Stimulated activated CD4-positive, alpha-beta T cell treated with anti-CD3 and anti-CD28 coated beads, TNF-alpha, amount 100 ng/mL, for 48 hours (primary cell): ENCODE measurements at regions not wholly inside any gene's neighbourhood (a gene's known extent, or its start where the extent isn't known, plus 50 kb on each side); places are given as distances from the start of the nearest gene placed in this dataset.
"Not testable (repeated sequence)": the region's sequence is repeated elsewhere in the genome, so short reads cannot be mapped to it uniquely, and the experiment has no call there.

ENCODE experiments used
- DNase-seq, 3 donors: peaks; one replicate each; pipeline ENCODE4 v3.0.0-alpha.2; 2020; ENCODE audit warnings: low read depth in 3 of 3

DNA sequence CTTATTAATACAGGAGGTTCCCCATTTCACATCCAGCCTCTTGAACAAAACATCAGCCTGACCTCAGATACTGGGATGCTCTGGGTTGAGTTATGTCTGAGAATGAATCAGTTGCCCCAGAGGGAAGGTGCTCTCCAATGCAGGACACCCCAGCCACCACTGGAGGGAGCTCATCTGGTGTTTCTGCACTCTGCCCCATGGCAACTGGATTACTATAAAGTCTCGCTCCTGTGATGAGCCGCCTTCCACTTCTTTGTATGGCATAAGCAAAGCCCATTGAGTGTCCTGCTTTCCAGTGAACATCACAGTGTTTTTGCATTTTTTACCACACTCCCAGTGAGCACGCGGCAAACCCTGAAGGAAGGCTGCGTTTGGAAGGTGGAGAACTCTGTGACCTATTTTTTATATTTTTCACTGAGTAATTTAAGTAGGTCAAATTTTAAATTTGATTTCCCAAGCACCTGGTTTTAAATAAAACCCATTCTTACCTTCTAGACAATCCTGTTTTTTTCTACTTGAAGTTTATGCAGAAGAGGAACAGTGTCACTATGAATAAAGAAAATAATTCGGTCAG lies 176.9 kb upstream of the WWC1 start:
- peak; percentile 5 to 58 (median 14) for DNase-seq

DNA sequence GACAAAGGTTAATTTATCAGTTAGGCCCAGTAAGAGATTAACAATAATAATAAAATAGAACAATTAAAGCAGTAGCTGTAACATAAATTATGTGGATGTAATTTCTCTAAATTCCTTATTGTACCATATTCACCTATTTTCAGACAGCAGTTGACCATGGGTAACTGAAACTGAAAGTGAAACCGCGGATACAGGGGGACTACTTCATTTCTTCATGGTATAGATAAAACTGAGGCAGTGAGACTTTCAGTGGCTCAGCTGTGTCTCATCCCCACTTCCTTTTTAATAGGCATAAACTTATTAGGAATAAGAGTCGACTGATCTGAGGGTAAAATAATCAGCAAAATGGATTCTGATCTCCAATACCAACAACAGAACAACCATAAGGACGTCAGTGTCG lies 174.0 kb upstream of the WWC1 start:
- DNase-seq, result no peak

DNA sequence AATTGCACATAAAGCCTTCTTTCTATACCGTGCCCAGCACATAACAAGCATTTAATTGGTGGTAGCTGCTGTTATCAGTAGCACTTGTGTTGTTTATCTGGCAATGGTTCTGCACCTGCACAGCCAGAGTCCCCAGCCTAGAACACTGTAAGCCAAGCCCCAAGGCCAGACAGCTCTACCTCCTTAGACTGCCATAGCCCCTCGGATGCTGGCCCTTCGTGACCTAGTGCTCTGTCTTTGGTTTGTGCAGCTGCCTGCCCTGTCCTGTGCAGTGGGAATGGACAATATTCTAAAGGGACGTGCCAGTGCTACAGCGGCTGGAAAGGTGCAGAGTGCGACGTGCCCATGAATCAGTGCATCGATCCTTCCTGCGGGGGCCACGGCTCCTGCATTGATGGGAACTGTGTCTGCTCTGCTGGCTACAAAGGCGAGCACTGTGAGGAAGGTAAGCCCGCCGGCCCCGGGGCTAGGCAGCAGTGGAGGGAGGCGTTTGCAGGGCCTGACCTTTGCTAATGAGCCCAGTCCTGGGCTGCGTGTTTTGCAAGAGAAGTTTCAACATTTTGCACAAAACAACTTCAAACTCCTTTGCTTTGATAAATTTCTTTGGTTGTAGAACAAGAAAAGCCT lies 173.3 kb upstream of the WWC1 start:
- DNase-seq, result no peak

DNA sequence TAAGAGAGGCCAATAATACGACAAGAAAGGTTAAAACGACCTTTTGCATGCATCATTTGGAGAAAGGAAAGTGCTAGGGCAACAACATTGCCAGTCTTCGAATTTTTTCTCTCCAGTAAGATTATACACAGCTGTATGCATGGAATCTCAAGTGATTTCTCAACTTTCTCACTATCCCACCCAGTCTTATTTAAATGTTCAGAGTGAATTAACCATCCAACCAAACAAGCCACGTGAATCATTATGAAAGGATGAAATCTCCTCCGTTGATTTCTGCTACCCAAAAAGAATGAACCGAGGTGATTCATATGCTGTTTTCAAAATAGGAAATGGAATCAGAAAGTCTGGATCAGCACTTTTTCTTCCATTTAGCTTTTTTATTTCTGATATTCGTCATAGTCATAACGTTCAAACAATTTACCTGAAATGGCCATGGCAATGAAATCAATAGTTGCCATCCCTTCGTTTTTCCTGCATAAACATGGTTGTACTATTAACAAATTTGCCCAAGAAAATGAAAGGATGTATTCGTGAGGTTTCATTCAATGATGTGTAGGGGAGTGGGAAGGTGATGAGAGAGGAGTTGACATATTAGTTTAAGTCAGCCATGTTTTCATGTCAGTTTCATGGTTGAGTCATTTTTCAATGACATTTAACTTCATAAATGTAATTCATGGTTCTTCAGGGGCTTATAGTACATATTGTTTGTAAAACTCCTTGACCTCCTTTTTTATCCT lies 170.9 kb upstream of the WWC1 start:
- DNase-seq, result no peak

DNA sequence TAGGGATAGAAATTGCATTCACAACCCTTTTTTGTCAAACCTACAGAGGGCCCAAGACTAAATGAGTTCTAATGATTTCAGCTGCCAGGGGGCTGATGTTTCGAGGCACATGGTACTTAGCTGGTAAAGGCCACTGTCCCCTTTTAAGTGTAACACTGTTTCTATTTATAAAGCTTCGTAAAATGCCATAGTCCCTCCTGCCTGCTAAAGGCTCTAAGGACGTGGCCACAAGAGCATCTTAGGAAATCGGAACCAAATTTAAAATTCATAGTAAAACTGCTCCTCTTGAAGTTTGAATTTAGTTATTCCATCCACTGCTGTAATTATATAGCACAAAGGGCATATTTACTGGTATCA lies 170.3 kb upstream of the WWC1 start:
- no peak for DNase-seq

DNA sequence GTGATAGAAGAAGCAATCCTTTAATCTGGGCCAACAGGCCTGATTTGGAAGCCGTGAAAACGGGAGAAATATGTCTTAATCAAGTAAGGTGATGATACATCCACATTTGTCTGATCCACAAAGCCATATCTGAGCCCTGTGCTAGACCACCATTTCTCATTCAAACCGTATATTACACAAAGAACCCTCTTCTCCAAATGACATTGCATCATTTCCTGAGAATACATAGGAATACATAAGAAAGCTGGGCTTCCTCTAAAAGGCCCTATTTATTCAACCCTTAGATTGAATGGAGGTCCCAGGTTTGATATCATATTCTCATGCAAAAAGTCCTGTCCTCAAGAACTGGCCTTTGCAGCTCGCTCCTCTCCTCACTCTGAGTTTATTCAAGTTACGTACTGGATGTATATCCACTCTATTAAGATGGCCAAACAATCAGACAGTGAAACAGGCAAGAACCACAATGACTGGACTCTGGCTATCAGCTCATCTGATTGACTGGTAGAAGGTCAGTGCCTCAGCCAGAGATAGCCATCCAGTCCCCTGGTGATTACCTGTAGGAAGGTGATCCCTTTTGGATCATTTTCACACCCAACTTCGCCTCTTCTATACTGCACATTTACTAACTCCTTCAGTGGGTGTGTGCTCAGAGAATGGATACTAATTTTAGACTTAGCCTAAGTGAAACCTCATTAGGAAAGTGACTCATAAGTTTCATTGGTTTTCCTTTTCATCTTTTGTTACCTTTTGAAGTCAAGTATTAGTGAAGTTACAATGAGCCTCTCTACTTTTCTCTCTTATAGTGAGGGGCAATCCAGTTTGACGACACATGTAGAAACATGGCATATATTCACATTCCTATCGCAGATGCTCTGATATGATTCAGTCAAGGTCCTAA lies 167.6 kb upstream of the WWC1 start:
- DNase-seq, result no peak

DNA sequence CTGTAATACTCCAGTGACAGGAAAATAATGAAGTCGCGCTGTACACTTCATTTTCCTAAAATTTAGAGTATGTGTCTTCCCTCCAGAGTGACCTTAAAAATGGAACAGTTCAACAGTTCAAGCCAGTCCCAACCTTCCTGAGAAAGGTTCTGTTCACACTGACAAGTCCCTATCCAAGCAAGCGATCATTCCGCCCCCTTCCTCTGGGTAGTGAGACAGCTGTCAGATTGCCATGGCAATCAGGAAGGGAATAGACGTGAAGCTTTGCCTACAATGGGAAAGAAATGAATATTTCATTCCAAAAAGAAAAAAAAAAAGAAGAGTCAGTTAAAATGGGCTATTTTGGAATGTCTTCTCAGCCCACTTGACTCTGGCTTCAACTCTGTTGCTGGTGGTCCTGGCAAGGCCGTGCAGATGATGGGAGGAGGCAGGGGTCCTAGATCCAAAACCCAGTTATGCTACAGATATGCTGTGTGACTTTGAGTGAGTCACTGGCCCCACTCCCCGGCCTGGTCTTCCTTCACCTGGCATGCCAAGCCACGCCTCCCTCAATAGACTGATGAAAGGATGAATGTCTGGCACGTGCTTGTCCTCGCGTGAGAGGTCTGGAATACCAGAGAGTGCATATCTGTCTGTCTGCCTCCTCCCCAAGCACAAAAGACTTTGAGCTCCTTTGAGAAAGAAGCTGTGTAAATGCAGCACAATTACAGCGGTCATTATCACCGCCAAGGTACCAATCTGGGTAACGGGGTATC lies 165.8 kb upstream of the WWC1 start:
- DNase-seq, result no peak

DNA sequence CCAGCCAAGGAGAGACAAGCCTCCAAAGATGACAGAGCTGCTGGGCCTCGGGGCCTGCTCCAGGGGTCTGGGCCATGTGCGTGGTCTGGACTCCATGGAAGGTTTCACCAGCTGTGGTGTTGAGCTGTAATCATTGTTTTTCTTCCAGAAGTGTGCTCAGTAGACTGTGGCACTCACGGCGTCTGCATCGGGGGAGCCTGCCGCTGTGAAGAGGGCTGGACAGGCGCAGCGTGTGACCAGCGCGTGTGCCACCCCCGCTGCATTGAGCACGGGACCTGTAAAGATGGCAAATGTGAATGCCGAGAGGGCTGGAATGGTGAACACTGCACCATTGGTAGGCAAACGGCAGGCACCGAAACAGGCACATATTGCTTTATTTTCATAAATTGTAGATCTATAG lies 164.8 kb upstream of the WWC1 start:
- no peak for DNase-seq

DNA sequence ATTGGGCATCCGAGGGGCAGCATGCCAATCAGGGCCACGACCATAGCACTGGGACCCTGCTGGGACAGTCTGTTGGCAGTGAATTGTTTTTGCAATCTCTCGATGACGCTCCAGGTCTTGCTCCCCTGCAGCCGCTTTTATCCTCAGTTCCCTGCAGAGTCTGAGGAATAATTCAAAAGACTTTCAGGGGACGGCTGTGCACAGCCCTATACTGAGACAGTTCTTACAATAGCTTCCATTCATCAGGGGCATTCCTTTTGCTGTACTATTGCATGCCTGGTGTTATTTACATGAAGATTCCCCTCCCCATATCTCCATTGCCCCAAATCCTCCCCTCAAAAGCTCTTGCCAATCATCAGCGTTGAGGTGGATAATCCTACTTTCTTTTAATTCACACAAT lies 163.3 kb upstream of the WWC1 start:
- DNase-seq, result no peak

DNA sequence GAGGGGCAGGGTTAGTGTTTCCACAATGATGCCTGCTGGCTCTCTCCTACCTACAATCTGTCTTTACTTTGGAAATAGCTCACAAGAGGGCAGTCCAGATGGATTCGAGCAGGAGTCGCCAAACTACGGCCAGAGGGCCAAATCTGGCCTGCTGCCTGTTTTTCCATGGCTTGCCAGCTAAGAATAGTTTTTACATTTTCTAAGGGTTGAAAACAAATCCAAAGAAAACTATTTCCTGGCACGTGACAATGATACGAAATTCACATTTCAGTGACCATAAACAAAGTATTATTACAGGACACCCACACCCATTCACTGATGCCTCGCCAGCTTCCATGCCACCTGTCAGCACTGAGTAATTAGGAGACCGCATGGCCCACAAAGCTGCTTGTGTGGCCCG lies 162.9 kb upstream of the WWC1 start:
- DNase-seq, result no peak

DNA sequence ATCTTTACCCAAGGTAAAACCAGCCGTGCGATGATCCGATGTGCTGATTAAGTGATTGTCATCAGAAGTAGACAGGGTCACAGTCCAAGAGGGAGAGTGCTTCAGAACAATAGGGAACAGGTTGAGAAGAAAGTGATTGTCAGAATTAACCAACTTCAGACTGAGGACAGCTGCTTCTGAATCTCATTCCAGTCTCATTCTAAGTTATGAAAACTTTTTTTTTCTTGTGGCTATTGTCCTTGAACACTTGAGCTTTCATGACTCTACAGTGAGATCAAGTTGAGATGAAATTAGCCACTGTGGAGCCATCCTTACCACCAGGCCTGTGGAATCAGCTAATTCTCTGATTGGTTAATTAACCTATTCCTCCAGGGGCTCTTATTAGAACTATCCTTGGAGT lies 159.9 kb upstream of the WWC1 start:
- no peak for DNase-seq

DNA sequence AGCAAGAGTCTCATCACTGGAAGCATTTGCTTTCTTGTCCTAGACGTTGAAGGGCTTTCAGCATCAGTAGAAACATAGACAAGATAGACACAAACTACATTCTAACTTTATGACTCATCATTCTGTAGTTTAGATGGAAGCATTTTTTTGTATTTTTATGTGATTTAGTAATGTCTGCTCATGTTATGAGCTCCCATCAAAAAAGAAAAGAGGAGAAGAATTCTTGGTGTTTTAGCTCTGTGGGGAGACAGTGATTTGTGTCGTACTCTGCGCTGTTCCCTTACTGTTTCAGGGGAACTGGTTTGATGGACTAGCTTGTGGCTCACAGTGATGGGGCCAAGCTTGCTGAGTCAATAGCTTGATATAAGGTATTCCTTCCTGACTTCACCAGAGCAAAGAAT lies 159.2 kb upstream of the WWC1 start:
- DNase-seq, result no peak

DNA sequence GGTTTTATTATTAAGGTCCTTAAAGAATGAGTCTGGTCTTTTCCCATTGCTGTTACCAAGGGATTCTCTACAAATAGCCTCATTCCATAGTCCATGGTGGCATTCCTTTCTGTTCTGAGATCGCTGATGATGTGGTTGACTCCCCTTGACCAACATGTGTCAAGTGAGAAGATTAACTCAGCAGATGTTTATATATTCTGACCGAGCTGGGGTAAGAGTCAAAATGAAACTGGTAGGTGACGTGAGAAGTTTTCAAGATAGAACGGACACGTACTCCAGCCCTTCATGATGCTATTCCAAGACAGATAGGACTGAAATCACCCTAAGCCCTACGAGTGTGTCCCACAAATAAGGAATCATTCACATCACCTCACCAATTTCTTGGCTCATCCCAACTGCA lies 155.5 kb upstream of the WWC1 start:
- no peak for DNase-seq

DNA sequence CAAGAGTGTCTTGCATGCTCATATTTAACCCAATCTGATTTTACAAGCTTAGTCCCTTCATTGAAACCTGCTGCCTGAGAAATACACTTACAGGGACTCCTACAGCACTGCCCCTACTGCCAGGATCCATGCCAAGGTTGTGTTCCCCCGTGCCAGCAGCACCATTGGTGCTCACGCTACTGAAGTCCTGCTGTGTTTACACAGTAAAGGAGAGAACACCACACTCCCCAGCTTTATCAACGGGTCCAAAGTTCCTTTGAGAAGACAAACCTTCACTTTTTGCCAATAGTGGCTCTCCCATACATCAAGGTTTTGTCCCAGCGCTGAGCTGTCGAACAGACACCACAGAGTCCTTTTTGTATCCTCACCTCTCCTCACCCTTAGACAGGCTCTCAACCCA lies 155.1 kb upstream of the WWC1 start:
- DNase-seq, result no peak

DNA sequence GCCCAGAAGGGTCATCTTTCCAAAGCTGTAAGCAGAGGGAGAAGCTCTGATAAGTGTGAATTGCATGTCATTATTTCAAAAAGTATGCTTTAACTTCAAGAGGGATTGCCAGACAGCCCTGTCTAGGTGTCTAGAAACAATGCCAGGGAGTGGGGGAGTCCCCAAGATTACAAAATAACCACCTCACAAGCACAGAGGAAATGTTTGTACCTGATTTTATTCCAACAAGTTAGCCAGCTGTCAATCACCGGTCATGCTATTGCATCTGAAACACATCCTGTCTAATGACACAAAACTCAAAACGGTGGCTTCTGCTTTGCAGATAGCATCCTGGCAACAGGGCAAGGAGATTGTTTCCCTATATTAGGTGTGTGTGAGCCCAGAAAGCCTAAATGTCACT lies 154.2 kb upstream of the WWC1 start:
- no peak for DNase-seq

DNA sequence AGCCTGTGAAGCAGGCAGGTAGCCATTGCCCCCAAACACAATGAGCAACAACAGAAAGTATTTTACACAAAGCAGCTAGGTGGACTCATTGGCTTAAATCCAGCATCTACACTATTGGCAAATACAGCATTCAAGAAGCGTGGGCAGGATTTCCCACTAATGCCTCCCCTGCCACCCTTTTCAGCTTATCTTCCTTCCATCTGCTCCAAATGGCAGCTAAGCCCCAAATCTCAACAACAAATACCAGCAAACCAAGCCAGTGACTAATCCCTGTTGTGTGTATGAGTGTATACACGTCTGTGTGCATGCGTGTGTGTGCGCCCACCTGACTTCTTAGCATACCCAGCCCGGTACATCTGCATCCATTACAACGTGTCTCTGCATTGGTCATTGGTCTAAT lies 151.2 kb upstream of the WWC1 start:
- DNase-seq, result no peak

DNA sequence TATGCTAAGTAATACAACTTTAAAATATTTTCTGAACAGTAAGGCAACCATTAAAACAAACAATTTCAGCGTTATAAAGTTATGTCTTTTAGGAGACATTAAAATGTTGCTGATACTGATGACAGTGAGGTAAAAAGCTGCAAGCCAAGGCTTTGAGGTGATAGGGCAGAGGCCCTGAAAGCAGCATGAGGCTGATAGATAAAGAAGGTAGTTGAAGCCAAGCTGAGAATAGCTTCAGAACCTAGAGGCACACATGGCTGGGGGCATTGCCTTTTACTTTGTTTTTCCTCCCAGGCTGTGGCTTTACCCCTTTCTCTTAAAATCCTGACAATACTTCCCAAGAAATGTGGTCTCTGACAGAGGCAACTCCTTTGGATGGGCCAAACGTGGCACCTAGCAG lies 149.0 kb upstream of the WWC1 start:
- DNase-seq, result no peak

DNA sequence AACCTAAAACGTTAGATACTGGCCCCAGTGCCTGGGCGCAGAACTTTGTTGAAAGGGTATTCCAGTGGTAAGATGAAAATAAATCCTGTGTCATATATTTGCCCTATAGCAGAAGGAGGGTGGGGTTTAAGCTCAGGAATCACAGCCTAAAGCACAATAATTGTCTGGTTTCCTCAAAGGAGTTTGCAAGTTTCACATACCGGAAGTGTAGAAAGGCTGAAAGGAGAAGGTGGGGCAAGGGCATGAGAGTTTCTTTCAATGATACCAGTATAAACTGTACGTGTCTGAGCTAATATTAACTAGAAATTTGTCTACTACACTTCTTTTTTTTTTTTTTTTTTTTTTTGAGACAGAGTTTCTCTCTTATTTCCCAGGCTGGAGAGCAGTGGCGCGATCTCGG lies 147.9 kb upstream of the WWC1 start:
- DNase-seq, result not testable (repeated sequence)

DNA sequence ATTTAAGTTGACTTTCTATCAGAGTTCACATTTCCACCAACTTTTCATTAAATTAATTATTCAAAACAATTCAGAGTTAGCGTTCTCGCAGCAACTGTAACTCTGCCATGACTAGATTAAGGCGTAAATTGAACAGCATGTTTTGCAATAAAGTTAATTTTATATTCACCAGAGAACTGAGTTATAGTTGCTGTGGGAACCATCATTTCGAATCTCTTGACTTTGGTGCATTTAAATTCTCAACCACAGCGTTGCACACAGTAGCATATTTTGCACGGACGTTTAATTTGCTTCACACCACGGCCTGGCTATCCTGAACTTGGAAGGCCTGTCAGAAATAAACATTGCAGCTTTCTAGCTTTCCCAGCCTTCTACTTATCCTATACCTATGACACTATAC lies 144.3 kb upstream of the WWC1 start:
- no peak for DNase-seq

DNA sequence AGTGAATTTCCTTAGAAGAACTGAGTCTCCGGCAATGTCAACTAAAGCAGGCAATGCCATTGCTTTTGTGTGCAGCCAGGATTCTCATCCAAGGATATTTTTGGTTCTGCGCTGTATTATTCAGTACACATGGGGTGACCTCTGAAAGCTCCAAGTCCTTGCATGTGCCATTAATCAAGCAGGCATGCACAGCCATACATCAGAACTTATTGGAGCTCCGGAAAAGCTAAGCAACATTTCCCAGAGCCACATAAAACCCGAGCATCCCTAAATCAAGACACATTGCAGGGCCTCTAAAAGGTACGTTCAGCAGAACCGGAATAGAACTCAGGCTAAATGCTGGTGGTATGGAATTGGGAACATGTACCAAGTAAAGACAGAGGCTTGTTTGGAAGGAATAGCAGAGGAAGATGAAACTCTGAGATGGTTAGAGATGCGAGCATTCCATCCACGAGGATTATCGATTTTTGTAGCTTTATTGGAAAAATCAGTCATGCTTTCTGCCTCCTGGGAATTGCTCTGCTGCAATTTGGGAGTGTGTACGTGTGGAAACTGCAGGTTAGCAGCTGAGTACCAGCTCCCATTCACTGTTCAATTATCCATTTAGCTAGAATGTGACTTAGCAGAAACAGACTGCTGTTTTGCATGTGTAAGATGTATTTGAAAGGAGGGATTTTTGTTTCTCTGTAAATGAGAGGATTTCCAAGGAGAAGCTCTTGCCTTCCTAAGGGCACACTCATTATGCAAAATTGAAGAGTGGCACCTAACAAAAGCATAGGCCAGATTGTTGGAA lies 143.7 kb upstream of the WWC1 start:
- DNase-seq, result no peak

DNA sequence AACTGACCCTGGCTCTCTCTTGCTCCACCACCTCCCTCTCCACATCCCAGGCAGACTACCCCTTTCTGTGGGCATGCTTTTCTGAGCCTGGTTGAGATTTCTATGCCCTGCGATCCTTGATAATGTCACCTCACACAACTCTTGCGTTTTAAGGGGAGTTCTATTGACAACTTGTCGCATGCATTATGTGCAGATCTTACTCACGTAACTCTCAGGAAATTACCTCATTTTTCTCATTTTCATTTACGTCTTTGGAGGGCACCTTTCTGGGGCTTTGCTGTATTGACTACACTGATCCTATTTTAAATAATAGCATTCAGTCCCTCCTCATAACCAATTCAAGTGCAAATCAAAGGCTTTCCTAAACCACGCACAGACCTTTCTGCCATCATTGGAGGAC lies 140.4 kb upstream of the WWC1 start:
- no peak for DNase-seq
